Cardiac fibroblast (primary cell): ENCODE measurements at regions not wholly inside any gene's neighbourhood (a gene's known extent, or its start where the extent isn't known, plus 50 kb on each side); places are given as distances from the start of the nearest gene placed in this dataset.

ENCODE experiments used
- DNase-seq, 2 donors: peaks; one replicate each; pipeline versions ENCODE4 v3.0.0 to v3.0.0-alpha.2; 2010; ENCODE audit warnings: low read depth in 2 of 2
- H3K4me3 ChIP-seq, 2 donors: replicated peaks in 1 of 2; 1 replicate in 1 of 2; 2 replicates in 1 of 2; pipeline ENCODE4 v1.5.1; 2011; ENCODE audit warnings: low read depth in 2 of 2, low read length in 2 of 2, mild to moderate bottlenecking in 2 of 2, moderate library complexity in 1 of 2
- CTCF ChIP-seq: IDR thresholded peaks from one replicate; pipeline ENCODE4 v1.5.1; 2011; ENCODE audit warnings: low read depth, mild to moderate bottlenecking, low read length, inconsistent platforms

- no peak overlapping the region for H3K4me3 ChIP-seq
- TF ChIP-seq CTCF = no peak
These were observed 398.3 kb upstream of the DUSP10 start for GRCh38 chr1:222140206-222140605.

GRCh38 chr1:222138095-222138494 lies 396.2 kb upstream of the DUSP10 start:
- TF ChIP-seq CTCF = no peak
- no peak for DNase-seq
- H3K4me3 ChIP-seq = no peak overlapping the region

More at GRCh38 chr1:222140206-222140605, 398.3 kb upstream of the DUSP10 start:
- DNase-seq = no peak

GRCh38 chr1:222136869-222137268 lies 395.0 kb upstream of the DUSP10 start:
- TF ChIP-seq CTCF = no peak

GRCh38 chr1:222129041-222129440 lies 387.2 kb upstream of the DUSP10 start:
- no peak overlapping the region for H3K4me3 ChIP-seq
- no peak for DNase-seq
- no peak for TF ChIP-seq CTCF

More at GRCh38 chr1:222136869-222137268, 395.0 kb upstream of the DUSP10 start:
- no peak overlapping the region for H3K4me3 ChIP-seq
- DNase-seq = no peak

GRCh38 chr1:222127526-222128152 lies 385.8 kb upstream of the DUSP10 start:
- no peak overlapping the region for H3K4me3 ChIP-seq
- TF ChIP-seq CTCF = no peak
- DNase-seq = no peak

GRCh38 chr1:222127096-222127495 lies 385.2 kb upstream of the DUSP10 start:
- H3K4me3 ChIP-seq = no peak overlapping the region
- DNase-seq = no peak
- TF ChIP-seq CTCF = no peak

- DNase-seq = no peak
- no peak for TF ChIP-seq CTCF
- no peak overlapping the region for H3K4me3 ChIP-seq
These were observed 384.2 kb upstream of the DUSP10 start for GRCh38 chr1:222126052-222126451.
